ENCODE measurements at regions not wholly inside any gene's neighbourhood (a gene's known extent, or its start where the extent isn't known, plus 50 kb on each side); places are given as distances from the start of the nearest gene placed in this dataset.

GRCh38 chr3:102176333-102177050, 258.3 kb upstream of the ZPLD1 start:
- TF ChIP-seq CTCF (IDR thresholded peaks at IDR 0.05; ENCODE audit: poor library complexity) = no peak
- no peak for TF ChIP-seq EZH2phosphoT487 (IDR thresholded peaks at IDR 0.05; ENCODE audit: low read depth, severe bottlenecking, unreplicated experiment)
- no peak for TF ChIP-seq EZH2 (IDR thresholded peaks at IDR 0.05; ENCODE audit: borderline replicate concordance)
